Bronchial epithelial cell (primary cell): ENCODE measurements at regions not wholly inside any gene's neighbourhood (a gene's known extent, or its start where the extent isn't known, plus 50 kb on each side); places are given as distances from the start of the nearest gene placed in this dataset.

Experiments used
- DNase-seq: peaks from one replicate; pipeline ENCODE4 v3.0.0-alpha.2; 2010; ENCODE audit warnings: low read depth
- FAIRE-seq: peaks from 2 replicates; lab custom pipeline; 2011; peaks lifted over from hg19 to GRCh38; lab: Jason Lieb, UNC
- H3K27me3 ChIP-seq: 2 replicates; pipeline ENCODE4 v1.5.1; 2011; ENCODE audit warnings: low read length; ENCODE audit not compliant: control insufficient read depth, insufficient read depth
- H3K36me3 ChIP-seq: 2 replicates; pipeline ENCODE4 v1.5.1; 2011; ENCODE audit warnings: low read length; ENCODE audit not compliant: control insufficient read depth, insufficient read depth
- H3K4me3 ChIP-seq: 2 replicates; pipeline ENCODE4 v1.5.1; 2011; ENCODE audit warnings: mild to moderate bottlenecking, low read depth, low read length, control low read depth
- CTCF ChIP-seq: IDR thresholded peaks from 2 replicates; pipeline ENCODE4 v1.5.1; 2011; ENCODE audit warnings: mild to moderate bottlenecking, moderate library complexity, low read length, control low read depth, inconsistent platforms; ENCODE audit not compliant: insufficient read depth, severe bottlenecking

- no peak for FAIRE-seq
Observed at GRCh38 chr2:61702088-61702467, 151.8 kb downstream of the FAM161A start.

GRCh38 chr2:61700464-61700863 is 153.4 kb downstream of the FAM161A start:
- Histone ChIP-seq H3K27me3 (no peaks in the 10 kb centered on the region), H3K4me3 (no peak overlapping the region), H3K36me3 (no peaks in the 10 kb centered on the region)
- TF ChIP-seq CTCF = no peak
- FAIRE-seq (no peak), DNase-seq (no peak)

More at GRCh38 chr2:61702088-61702467, 151.8 kb downstream of the FAM161A start:
- DNase-seq = no peak
- Histone ChIP-seq H3K4me3 (no peak overlapping the region), H3K27me3 (no peaks in the 10 kb centered on the region), H3K36me3 (no peaks in the 10 kb centered on the region)
- no peak for TF ChIP-seq CTCF

GRCh38 chr2:61694312-61695274 is 156.4 kb upstream of the XPO1 start:
- DNase-seq (peak; percentile 66), FAIRE-seq (no peak)
- TF ChIP-seq CTCF = peak; percentile 42
- no peaks in the 10 kb centered on the region for H3K27me3 ChIP-seq
- H3K4me3 ChIP-seq = peak overlapping the region; percentile 91
- H3K36me3 ChIP-seq = no peaks in the 10 kb centered on the region

GRCh38 chr2:61693744-61694143 is 155.6 kb upstream of the XPO1 start:
- Histone ChIP-seq H3K27me3 (no peaks in the 10 kb centered on the region), H3K4me3 (no peak overlapping the region), H3K36me3 (no peaks in the 10 kb centered on the region)
- no peak for TF ChIP-seq CTCF
- FAIRE-seq = no peak
- no peak for DNase-seq

GRCh38 chr2:61690078-61690596 is 152.0 kb upstream of the XPO1 start:
- DNase-seq = no peak
- no peak for FAIRE-seq
- no peaks in the 10 kb centered on the region for H3K27me3 ChIP-seq
- H3K4me3 ChIP-seq = no peak overlapping the region
- H3K36me3 ChIP-seq = no peaks in the 10 kb centered on the region
- no peak for TF ChIP-seq CTCF
